IPS-18a (cell line): ENCODE measurements at regions not wholly inside any gene's neighbourhood (a gene's known extent, or its start where the extent isn't known, plus 50 kb on each side); places are given as distances from the start of the nearest gene placed in this dataset.

Source experiments
- H3K27ac ChIP-seq: one replicate; pipeline ENCODE4 v1.5.1; 2013; ENCODE audit warnings: low read length
- H3K27me3 ChIP-seq: one replicate; pipeline ENCODE4 v1.6.1; 2013; ENCODE audit warnings: mild to moderate bottlenecking, low read length; ENCODE audit not compliant: control insufficient read depth, insufficient read depth
- H3K36me3 ChIP-seq: one replicate; pipeline ENCODE4 v1.6.1; 2013; ENCODE audit warnings: low read depth, low read length; ENCODE audit not compliant: control insufficient read depth
- H3K4me1 ChIP-seq: one replicate; pipeline ENCODE4 v1.6.1; 2013; ENCODE audit warnings: low read depth, low read length; ENCODE audit not compliant: control insufficient read depth
- H3K4me3 ChIP-seq: one replicate; pipeline ENCODE4 v1.5.1; 2013; ENCODE audit warnings: low read length
- H3K9ac ChIP-seq: one replicate; pipeline ENCODE4 v1.6.1; 2013; ENCODE audit warnings: mild to moderate bottlenecking, low read length, moderate library complexity
- H3K9me3 ChIP-seq: one replicate; pipeline ENCODE4 v1.6.1; 2013; ENCODE audit warnings: low read depth, low read length; ENCODE audit not compliant: control insufficient read depth

GRCh38 chr3:102608875-102609274, 174.1 kb downstream of the ZPLD1 start:
- Histone ChIP-seq H3K27ac (no peak overlapping the region), H3K27me3 (no peaks in the 10 kb centered on the region), H3K9me3 (no peaks in the 10 kb centered on the region), H3K36me3 (no peaks in the 10 kb centered on the region), H3K4me3 (no peak overlapping the region), H3K4me1 (peaks cover 2% of the 10 kb centered on the region), H3K9ac (no peak overlapping the region)

DNA sequence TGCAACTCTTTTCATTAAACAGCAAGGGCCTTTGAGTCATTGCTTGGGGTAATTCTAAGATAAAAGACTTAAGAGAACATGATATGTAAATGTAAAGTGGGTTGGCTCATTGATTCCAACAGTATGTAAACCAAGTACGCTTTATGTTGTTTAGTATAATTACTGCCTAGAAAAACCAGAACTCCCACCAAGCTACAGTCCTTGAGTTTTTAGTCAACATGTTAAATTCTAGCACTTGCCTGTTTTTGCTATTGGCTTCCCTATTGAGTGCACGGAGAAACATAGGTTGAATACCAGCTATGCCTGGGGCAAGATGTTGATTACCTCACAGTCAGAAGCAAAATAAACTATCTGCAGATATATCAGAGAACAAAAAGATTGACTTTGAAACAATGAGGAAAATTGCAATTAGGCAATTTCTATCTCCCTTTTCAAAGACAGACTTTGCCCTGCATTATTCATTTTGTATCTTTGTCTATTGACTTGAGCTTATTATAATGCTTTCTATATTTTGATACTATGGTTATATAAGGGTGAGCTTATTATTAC, 179.3 kb downstream of the ZPLD1 start:
- Histone ChIP-seq H3K27ac (no peak overlapping the region), H3K9me3 (no peaks in the 10 kb centered on the region), H3K4me3 (no peak overlapping the region), H3K4me1 (peaks cover 7% of the 10 kb centered on the region), H3K27me3 (no peaks in the 10 kb centered on the region), H3K9ac (no peak overlapping the region), H3K36me3 (no peaks in the 10 kb centered on the region)

- peaks cover 7% of the 10 kb centered on the region for H3K4me1 ChIP-seq
- no peak overlapping the region for H3K4me3 ChIP-seq
- H3K27ac ChIP-seq, result no peak overlapping the region
- H3K27me3 ChIP-seq, result no peaks in the 10 kb centered on the region
- no peaks in the 10 kb centered on the region for H3K36me3 ChIP-seq
- no peak overlapping the region for H3K9ac ChIP-seq
- H3K9me3 ChIP-seq, result no peaks in the 10 kb centered on the region
Measured at GRCh38 chr3:102614585-102614984, 179.8 kb downstream of the ZPLD1 start.

GRCh38 chr3:102617381-102617780, 182.6 kb downstream of the ZPLD1 start:
- no peak overlapping the region for H3K9ac ChIP-seq
- no peaks in the 10 kb centered on the region for H3K27me3 ChIP-seq
- no peaks in the 10 kb centered on the region for H3K36me3 ChIP-seq

DNA sequence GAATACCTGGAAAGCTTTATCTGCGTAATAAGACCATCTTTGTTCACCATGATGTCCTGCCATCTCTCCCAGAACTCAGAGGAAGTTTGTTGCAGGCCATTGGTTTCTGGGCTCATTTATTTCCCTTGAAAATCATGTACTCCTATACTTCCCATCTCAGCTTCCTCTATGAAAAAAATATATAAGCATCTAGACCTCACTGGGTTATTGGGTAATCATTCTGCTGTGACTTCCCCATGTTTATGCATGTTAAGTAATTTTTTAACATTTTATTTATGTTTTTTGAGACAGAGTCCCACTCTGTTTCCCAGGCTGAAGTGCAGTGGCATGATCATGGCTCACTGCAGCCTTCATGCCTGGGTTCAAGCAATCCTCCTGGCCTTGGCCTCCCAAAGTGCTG, 184.5 kb downstream of the ZPLD1 start:
- Histone ChIP-seq H3K27me3 (no peaks in the 10 kb centered on the region), H3K9me3 (no peaks in the 10 kb centered on the region), H3K4me1 (no peaks in the 10 kb centered on the region), H3K4me3 (no peak overlapping the region), H3K36me3 (no peaks in the 10 kb centered on the region), H3K9ac (no peak overlapping the region), H3K27ac (no peak overlapping the region)

More at GRCh38 chr3:102617381-102617780, 182.6 kb downstream of the ZPLD1 start:
- Histone ChIP-seq H3K4me1 (peaks cover 7% of the 10 kb centered on the region), H3K4me3 (no peak overlapping the region), H3K9me3 (no peaks in the 10 kb centered on the region), H3K27ac (no peak overlapping the region)

- Histone ChIP-seq H3K9me3 (no peaks in the 10 kb centered on the region), H3K27me3 (no peaks in the 10 kb centered on the region), H3K36me3 (no peaks in the 10 kb centered on the region), H3K27ac (no peak overlapping the region), H3K9ac (no peak overlapping the region), H3K4me1 (no peaks in the 10 kb centered on the region), H3K4me3 (no peak overlapping the region)
Measured at GRCh38 chr3:102629943-102630342, 195.1 kb downstream of the ZPLD1 start.

DNA sequence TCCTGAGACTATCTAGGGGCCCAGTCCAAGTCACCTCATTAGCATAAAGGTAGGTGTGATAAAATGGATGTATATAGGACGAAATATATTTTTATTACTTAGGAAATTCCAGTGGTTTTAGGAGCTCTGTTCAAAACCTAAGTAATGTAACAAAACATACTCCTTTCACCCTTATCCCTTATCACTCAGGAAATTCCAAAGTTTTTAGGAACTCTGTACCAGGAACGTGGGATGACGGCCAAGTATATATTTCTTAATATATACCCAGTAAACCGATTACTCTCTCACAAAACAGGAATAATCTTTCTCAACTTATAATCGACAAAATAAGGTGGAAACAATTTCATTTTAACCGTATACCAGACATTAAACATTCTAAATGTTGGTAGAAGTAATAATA, 195.7 kb downstream of the ZPLD1 start:
- H3K36me3 ChIP-seq, result no peaks in the 10 kb centered on the region
- no peaks in the 10 kb centered on the region for H3K4me1 ChIP-seq
- no peaks in the 10 kb centered on the region for H3K27me3 ChIP-seq
- no peak overlapping the region for H3K27ac ChIP-seq
- no peak overlapping the region for H3K4me3 ChIP-seq
- H3K9ac ChIP-seq, result no peak overlapping the region
- no peaks in the 10 kb centered on the region for H3K9me3 ChIP-seq

DNA sequence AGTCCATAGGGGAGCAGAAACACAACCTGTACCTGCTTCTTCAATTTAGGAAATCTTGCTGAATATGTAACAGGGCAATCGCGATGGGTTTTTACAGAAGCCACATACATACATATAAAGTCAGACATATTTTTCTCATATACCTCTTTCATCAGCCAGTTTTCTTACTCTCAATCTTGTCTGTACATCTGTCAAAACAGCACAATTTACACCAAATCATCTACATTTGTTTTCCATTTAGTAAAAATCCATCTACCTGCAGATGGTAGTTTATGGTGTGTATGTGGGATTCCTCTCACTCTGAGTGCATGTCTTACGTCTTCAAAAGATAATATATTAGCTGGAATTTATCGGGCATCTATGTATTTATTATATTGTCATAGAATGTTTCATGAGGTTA, 208.7 kb downstream of the ZPLD1 start:
- Histone ChIP-seq H3K27me3 (no peaks in the 10 kb centered on the region), H3K36me3 (no peaks in the 10 kb centered on the region), H3K4me1 (no peaks in the 10 kb centered on the region), H3K9me3 (no peaks in the 10 kb centered on the region), H3K4me3 (no peak overlapping the region), H3K27ac (no peak overlapping the region), H3K9ac (no peak overlapping the region)

DNA sequence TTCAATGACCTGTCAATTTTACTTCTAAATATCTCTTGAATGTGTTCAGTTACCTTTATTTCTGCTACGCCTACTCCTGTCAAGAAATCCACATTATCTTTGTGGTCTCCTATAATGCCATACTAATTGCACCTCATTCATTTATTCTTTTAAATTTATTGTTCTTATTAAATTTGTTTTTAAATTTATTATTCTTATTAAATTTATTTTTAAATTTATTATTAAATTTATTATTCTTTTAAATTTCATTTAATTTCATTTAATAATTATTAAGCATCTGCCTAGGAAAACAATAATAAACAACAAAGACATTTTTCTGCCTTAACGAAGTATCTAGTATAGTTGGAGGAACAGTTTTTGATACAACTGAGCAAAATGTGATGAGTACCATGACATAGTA, 211.7 kb downstream of the ZPLD1 start:
- H3K27me3 ChIP-seq, result no peaks in the 10 kb centered on the region
- no peak overlapping the region for H3K9ac ChIP-seq
- H3K36me3 ChIP-seq, result no peaks in the 10 kb centered on the region
- no peak overlapping the region for H3K27ac ChIP-seq
- no peaks in the 10 kb centered on the region for H3K4me1 ChIP-seq
- no peaks in the 10 kb centered on the region for H3K9me3 ChIP-seq
- no peak overlapping the region for H3K4me3 ChIP-seq

DNA sequence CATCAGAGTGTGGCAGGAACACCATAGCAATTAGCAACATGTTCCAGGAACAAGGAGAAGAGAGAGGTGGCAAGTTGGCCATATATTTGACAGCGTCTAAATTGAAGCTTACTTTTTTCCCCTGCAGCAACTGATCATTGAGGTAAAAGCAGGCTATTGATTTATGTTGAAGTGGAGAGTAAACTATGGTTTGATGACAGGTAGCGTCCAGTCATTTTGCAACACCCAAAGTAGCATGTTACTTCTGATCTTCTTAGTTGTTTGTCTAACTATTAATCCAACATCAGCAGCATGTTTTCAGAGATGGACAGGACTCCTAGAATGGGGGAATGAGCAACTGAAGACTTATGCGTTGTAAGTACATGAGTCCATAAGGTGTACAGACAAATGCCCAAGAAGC, 225.8 kb downstream of the ZPLD1 start:
- Histone ChIP-seq H3K9ac (no peak overlapping the region), H3K36me3 (no peaks in the 10 kb centered on the region), H3K27ac (no peak overlapping the region), H3K9me3 (no peaks in the 10 kb centered on the region), H3K4me3 (no peak overlapping the region), H3K27me3 (no peaks in the 10 kb centered on the region), H3K4me1 (no peaks in the 10 kb centered on the region)

DNA sequence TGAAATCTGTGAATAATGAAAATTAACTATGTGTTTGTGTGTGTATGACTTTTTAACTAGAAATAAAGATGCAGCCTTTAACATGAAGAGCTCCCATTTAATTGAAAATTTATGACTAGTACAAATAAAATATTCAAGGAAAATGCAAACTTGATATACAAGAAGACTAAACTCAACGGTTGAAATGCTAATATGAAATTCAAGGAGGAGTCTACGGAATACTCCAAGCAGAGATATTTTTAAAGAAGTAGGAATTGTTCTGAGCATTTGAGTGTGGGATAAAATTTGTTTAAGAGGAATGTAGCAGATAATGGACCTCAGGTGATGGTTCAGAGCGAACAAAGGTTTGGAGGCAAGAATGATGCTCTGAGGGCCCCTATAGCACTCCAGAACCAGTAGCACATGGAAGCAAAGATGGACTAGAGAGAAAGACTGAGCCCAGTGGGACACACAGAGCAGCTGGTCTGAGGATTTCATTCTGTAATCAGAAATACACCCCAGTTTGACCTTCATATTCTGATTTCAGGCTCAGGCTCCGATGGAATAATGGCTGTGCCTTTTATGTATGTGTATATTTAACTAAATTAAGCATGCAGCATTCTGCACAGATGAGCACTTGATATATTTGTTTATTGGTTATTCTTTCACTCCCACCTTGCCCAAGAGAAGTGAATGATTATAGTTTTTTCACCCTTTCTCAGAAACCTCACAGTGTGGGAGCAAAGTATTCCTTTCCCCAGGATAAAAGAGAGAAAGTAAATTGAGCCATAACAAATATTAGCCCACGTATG, 227.1 kb downstream of the ZPLD1 start:
- H3K9ac ChIP-seq, result no peak overlapping the region
- H3K4me1 ChIP-seq, result no peaks in the 10 kb centered on the region
- no peaks in the 10 kb centered on the region for H3K36me3 ChIP-seq
- H3K9me3 ChIP-seq, result no peaks in the 10 kb centered on the region
- no peak overlapping the region for H3K27ac ChIP-seq
- no peak overlapping the region for H3K4me3 ChIP-seq
- H3K27me3 ChIP-seq, result no peaks in the 10 kb centered on the region

GRCh38 chr3:102662498-102662772, 227.6 kb downstream of the ZPLD1 start:
- Histone ChIP-seq H3K36me3 (no peaks in the 10 kb centered on the region), H3K27ac (no peak overlapping the region), H3K9ac (no peak overlapping the region), H3K4me1 (no peaks in the 10 kb centered on the region), H3K4me3 (no peak overlapping the region), H3K9me3 (no peaks in the 10 kb centered on the region), H3K27me3 (no peaks in the 10 kb centered on the region)
